ENCODE measurements at regions not wholly inside any gene's neighbourhood (a gene's known extent, or its start where the extent isn't known, plus 50 kb on each side); places are given as distances from the start of the nearest gene placed in this dataset.

DNA sequence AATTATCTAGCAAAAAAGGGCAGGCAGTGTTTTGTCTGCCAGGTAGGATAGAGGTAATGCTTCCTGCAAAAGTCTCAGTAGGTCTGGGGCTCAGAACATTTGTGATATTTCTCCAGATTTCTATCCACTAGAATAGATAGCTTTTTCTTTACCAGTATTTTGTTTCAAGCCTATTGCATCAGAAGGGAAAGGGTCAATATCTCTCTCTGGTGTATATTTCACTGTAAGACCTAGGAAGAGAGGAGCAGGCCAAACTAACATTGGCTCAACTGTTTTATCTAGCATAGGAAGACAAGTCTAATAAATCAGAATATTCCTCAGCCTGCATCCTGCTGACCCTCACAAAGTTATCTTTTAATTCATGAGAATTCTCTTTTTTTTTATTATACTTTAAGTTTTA lies 106.7 kb upstream of the DAAM1 start:
- TF ChIP-seq, protein P1, sequence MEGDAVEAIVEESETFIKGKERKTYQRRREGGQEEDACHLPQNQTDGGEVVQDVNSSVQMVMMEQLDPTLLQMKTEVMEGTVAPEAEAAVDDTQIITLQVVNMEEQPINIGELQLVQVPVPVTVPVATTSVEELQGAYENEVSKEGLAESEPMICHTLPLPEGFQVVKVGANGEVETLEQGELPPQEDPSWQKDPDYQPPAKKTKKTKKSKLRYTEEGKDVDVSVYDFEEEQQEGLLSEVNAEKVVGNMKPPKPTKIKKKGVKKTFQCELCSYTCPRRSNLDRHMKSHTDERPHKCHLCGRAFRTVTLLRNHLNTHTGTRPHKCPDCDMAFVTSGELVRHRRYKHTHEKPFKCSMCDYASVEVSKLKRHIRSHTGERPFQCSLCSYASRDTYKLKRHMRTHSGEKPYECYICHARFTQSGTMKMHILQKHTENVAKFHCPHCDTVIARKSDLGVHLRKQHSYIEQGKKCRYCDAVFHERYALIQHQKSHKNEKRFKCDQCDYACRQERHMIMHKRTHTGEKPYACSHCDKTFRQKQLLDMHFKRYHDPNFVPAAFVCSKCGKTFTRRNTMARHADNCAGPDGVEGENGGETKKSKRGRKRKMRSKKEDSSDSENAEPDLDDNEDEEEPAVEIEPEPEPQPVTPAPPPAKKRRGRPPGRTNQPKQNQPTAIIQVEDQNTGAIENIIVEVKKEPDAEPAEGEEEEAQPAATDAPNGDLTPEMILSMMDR (IDR thresholded peaks at IDR 0.05): no peak
- TF ChIP-seq POLR2A (IDR thresholded peaks at IDR 0.05): no peak
- no peak for TF ChIP-seq POLR2AphosphoS5 (IDR thresholded peaks at IDR 0.05; ENCODE audit: insufficient read depth in 1 of 2, low read depth in 1 of 2)

Measured in vagina (tissue), 2 donors.